HepG2 (cell line): ENCODE measurements at regions not wholly inside any gene's neighbourhood (a gene's known extent, or its start where the extent isn't known, plus 50 kb on each side); places are given as distances from the start of the nearest gene placed in this dataset.

ENCODE experiments used
- ATAC-seq: fragments of 200-7000 bp; cut with Tn5 transposase; 3 replicates; pipeline ENCODE4 v1.9.1; 2020; ENCODE audit warnings: mild to moderate bottlenecking, moderate library complexity
- BruUV-seq: library from RNA; stranded (reverse); fragments of 400-500 nt; replicated peaks from 2 replicates; lab custom pipeline; 2021; lab: Mats Ljungman, UMichigan
- CTCF ChIA-PET: fragments of 300-600 bp; formaldehyde crosslinking; extraction: SDS; loops from one replicate; lab custom pipeline; 2021; ENCODE audit warnings: low total read pairs, inconsistent platforms, low intra/inter-chr PET ratio; lab: Yijun Ruan, JAX
- POLR2A ChIA-PET: fragments of 350-600 bp; sonication (Branson Sonifier 250); formaldehyde crosslinking; loops from one replicate; lab custom pipeline; 2020; ENCODE audit warnings: antibody characterized with exemption, inconsistent platforms; lab: Yijun Ruan, JAX
- DNase-seq: peaks from one replicate; pipeline ENCODE4 v3.0.0-alpha.2; 2015; ENCODE audit warnings: low spot score
- FAIRE-seq: peaks from 3 replicates; lab custom pipeline; 2011; peaks lifted over from hg19 to GRCh38; lab: Jason Lieb, UNC
- H2AFZ ChIP-seq: one replicate; pipeline ENCODE4 v1.6.1; 2011; ENCODE audit warnings: low read length, inconsistent platforms
- H3K27ac ChIP-seq: fragments of 300-600 bp; 3 replicates; pipeline ENCODE4 v1.8.0; 2011; ENCODE audit warnings: mixed run types, mild to moderate bottlenecking, mixed read lengths, low read length, inconsistent platforms; ENCODE audit not compliant: insufficient read depth; ENCODE audit errors: extremely low read length
- H3K27me3 ChIP-seq, 2 experiments: fragments of 200-600 bp in 1 of 2; 2 replicates in 1 of 2; 3 replicates in 1 of 2; pipeline versions ENCODE4 v1.6.0 to v1.8.0; 2011; ENCODE audit warnings: low read length in 2 of 2, mild to moderate bottlenecking in 2 of 2, moderate library complexity in 2 of 2, inconsistent platforms in 1 of 2; ENCODE audit not compliant: insufficient read depth in 2 of 2, control insufficient read depth in 1 of 2
- H3K36me3 ChIP-seq, 2 experiments: fragments of 200-600 bp in 1 of 2; replicated peaks in 1 of 2; 2 replicates in 1 of 2; 3 replicates in 1 of 2; pipeline versions ENCODE4 v1.5.1 to v1.8.0; 2011; ENCODE audit warnings: low read length in 2 of 2, inconsistent platforms in 1 of 2; ENCODE audit not compliant: insufficient read depth in 2 of 2, control insufficient read depth in 1 of 2
- H3K4me1 ChIP-seq: 2 replicates; pipeline ENCODE4 v1.5.1; 2012; ENCODE audit warnings: low read length, inconsistent platforms; ENCODE audit not compliant: insufficient read depth
- H3K4me2 ChIP-seq: 2 replicates; pipeline ENCODE4 v1.6.0; 2011; ENCODE audit warnings: low read depth, low read length, inconsistent platforms
- H3K4me3 ChIP-seq, 3 experiments: fragments of 200-600 bp in 1 of 3; sonication (generic), shearing (Covaris generic) in 1 of 3; replicated peaks in 1 of 3; 2 replicates each; pipeline ENCODE4 v1.5.1; 2011 to 2016; ENCODE audit warnings: low read length in 3 of 3, inconsistent platforms in 2 of 3, low read depth in 2 of 3, mild to moderate bottlenecking in 2 of 3, control low read depth in 1 of 3, mixed read lengths in 1 of 3; ENCODE audit not compliant: insufficient read depth in 1 of 3
- H3K79me2 ChIP-seq: one replicate; pipeline ENCODE4 v1.6.1; 2011; ENCODE audit warnings: low read length, inconsistent platforms; ENCODE audit not compliant: insufficient read depth
- H3K9ac ChIP-seq: 2 replicates; pipeline ENCODE4 v1.6.0; 2011; ENCODE audit warnings: mild to moderate bottlenecking, low read depth, low read length, inconsistent platforms; ENCODE audit not compliant: insufficient read depth
- H3K9me3 ChIP-seq: 2 replicates; pipeline ENCODE4 v1.5.1; 2012; ENCODE audit warnings: mild to moderate bottlenecking, low read length
- H4K20me1 ChIP-seq: 2 replicates; pipeline ENCODE4 v1.6.0; 2011; ENCODE audit warnings: inconsistent platforms, mild to moderate bottlenecking, low read length, moderate library complexity; ENCODE audit not compliant: insufficient read depth
- CAMTA2 ChIP-seq: sonication (generic); formaldehyde crosslinking; IDR thresholded peaks from 2 replicates; pipeline ENCODE4 v1.4.0; 2020; ENCODE audit warnings: mild to moderate bottlenecking, missing genetic modification reagents, borderline replicate concordance
- EED ChIP-seq: sonication (generic); formaldehyde crosslinking; IDR thresholded peaks from 2 replicates; pipeline ENCODE4 v1.5.0; 2020; ENCODE audit warnings: mild to moderate bottlenecking, missing genetic modification reagents
- FOXA1 ChIP-seq, 2 experiments: fragments of 450-650 bp in 1 of 2; sonication (generic) in 1 of 2; formaldehyde crosslinking in 1 of 2; IDR thresholded peaks; 2 replicates each; pipeline versions ENCODE4 v1.4.0 to v1.6.1; 2016 to 2020; ENCODE audit warnings: missing genetic modification reagents in 1 of 2
- JUNB ChIP-seq: sonication (generic); formaldehyde crosslinking; IDR thresholded peaks from 2 replicates; pipeline ENCODE4 v1.8.0; 2022; ENCODE audit warnings: missing genetic modification reagents, mild to moderate bottlenecking, borderline replicate concordance
- MEF2D ChIP-seq: sonication (generic); formaldehyde crosslinking; IDR thresholded peaks from 2 replicates; pipeline ENCODE4 v1.5.1; 2020; ENCODE audit warnings: mild to moderate bottlenecking, missing genetic modification reagents
- MEIS2 ChIP-seq: sonication (generic); formaldehyde crosslinking; IDR thresholded peaks from 2 replicates; pipeline ENCODE4 v1.9.0; 2021; ENCODE audit warnings: mild to moderate bottlenecking, missing genetic modification reagents
- PLSCR1 ChIP-seq: sonication (generic); formaldehyde crosslinking; IDR thresholded peaks from 2 replicates; pipeline ENCODE4 v1.5.0; 2020; ENCODE audit warnings: missing genetic modification reagents, mild to moderate bottlenecking, borderline replicate concordance
- RARA ChIP-seq: IDR thresholded peaks from 2 replicates; pipeline ENCODE4 v1.6.1; 2016; ENCODE audit warnings: missing genetic modification reagents, missing compliant biosample characterization
- SNAPC2 ChIP-seq: sonication (generic); formaldehyde crosslinking; IDR thresholded peaks from 2 replicates; pipeline ENCODE4 v1.8.1; 2022; ENCODE audit warnings: mild to moderate bottlenecking, missing genetic modification reagents
- TAF15 ChIP-seq: fragments of 200-400 bp; formaldehyde crosslinking; IDR thresholded peaks from one replicate; pipeline ENCODE4 v1.6.1; 2018; ENCODE audit warnings: mild to moderate bottlenecking, low read depth, low read length; ENCODE audit not compliant: poor library complexity, severe bottlenecking
- ZNF124 ChIP-seq: sonication (generic); formaldehyde crosslinking; IDR thresholded peaks from 2 replicates; pipeline ENCODE4 v1.4.0; 2020; ENCODE audit warnings: missing genetic modification reagents
- ZNF367 ChIP-seq: sonication (generic); formaldehyde crosslinking; IDR thresholded peaks from 2 replicates; pipeline ENCODE4 v1.4.0; 2020; ENCODE audit warnings: missing genetic modification reagents, borderline replicate concordance
- WGBS: methylation state at CpG from one replicate; pipeline ENCODE4 v1.1.6; 2017; ENCODE audit warnings: low lambda C conversion rate; 5-methylcytosine and 5-hydroxymethylcytosine counted together
- in situ Hi-C: cut with HindIII; loops from 2 replicates; pipeline ENCODE4 v1.10.0; 2017; ENCODE audit warnings: low pct_unique_long_range_greater_than_20kb; ENCODE audit not compliant: extremely low pct_ligation_motif_present
- intact Hi-C: fragments of 100-400 bp; cut with micrococcal nuclease; formaldehyde crosslinking; loops from one replicate; pipeline ENCODE4 v1.10.0; 2022; ENCODE audit not compliant: unreplicated experiment
- TF ChIP-seq, protein P1 (sequence below): sonication (generic); IDR thresholded peaks from 2 replicates; pipeline ENCODE4 v1.6.1; 2016; ENCODE audit warnings: low read depth, borderline replicate concordance
- TF ChIP-seq, protein P2 (sequence below): sonication (generic); formaldehyde crosslinking; IDR thresholded peaks from 2 replicates; pipeline ENCODE4 v1.4.0; 2020; ENCODE audit warnings: mild to moderate bottlenecking, missing genetic modification reagents

DNA sequence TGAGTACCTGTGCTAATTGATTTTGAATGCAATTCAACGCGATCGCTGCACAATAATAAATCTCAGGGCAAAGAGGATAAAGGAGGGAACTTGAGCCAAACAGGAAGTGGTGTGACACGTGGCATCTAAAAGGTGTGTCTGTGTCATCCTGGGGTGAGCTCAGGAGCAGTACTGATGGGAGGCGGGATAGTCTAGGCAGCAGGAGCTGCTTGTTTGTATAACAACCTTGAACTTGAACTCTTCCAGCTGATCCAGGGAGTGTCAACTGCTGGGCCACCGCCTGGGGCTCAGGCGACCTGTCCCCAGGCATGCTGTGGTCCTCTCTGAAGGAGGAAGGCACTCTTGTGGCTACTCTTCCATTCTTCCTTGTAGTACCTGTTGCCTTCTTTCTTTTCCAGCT lies 61.2 kb downstream of the BOD1L2 start:
- in situ Hi-C loops: no loop called here
- H3K4me1 ChIP-seq: peaks cover 14% of the 10 kb centered on the region
- no peaks in the 10 kb centered on the region for H3K27me3 ChIP-seq
- H2AFZ ChIP-seq: no peak overlapping the region
- no peak overlapping the region for H3K4me3 ChIP-seq
- peak; percentile 32 for DNase-seq
- FAIRE-seq: no peak
- TF ChIP-seq SNAPC2 (CRISPR knock-in tag): no peak
- TF ChIP-seq, protein P1, sequence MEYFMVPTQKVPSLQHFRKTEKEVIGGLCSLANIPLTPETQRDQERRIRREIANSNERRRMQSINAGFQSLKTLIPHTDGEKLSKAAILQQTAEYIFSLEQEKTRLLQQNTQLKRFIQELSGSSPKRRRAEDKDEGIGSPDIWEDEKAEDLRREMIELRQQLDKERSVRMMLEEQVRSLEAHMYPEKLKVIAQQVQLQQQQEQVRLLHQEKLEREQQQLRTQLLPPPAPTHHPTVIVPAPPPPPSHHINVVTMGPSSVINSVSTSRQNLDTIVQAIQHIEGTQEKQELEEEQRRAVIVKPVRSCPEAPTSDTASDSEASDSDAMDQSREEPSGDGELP: peak; percentile 52; the same call in 1 of the 2 replicates
- TF ChIP-seq RARA (CRISPR knock-in tag): peak; percentile 29; the same call in 1 of the 2 replicates
- WGBS: 53% methylated on average over 6 of the region's 7 CpGs
- ChIA-PET CTCF (no interaction called here), POLR2A (no interaction called here)
- no peaks in the 10 kb centered on the region for H3K36me3 ChIP-seq
- no peak overlapping the region for H3K27ac ChIP-seq
- no peak for ATAC-seq
- no peaks in the 10 kb centered on the region for H3K79me2 ChIP-seq
- no peaks in the 10 kb centered on the region for H3K9me3 ChIP-seq
- no peaks in the 10 kb centered on the region for H4K20me1 ChIP-seq
- intact Hi-C loops: no loop called here
- BruUV-seq: no TSS peak
- no peak overlapping the region for H3K9ac ChIP-seq
- H3K4me2 ChIP-seq: no peak overlapping the region

DNA sequence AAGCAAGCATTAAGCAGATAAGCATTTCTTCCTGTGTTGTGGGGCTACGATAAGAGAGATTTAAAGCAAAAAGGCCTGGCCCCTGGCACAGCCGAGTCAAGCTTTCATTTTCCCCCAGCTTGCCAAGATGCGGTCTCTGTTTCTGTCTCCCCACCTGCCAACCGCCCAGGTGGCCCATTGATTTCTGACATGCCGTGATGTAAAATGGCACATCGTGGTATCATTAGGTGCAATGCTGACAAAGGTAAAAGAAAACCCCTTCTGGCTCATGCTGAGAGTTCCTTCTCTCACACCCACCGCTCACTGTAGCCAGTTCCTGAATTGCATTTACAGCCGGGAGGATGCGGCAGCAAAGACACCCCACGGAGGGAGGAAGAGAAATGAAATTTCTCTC lies 62.8 kb downstream of the BOD1L2 start:
- no TSS peak for BruUV-seq
- no peak overlapping the region for H3K27ac ChIP-seq
- 70% methylated on average over 10 of the region's 10 CpGs for WGBS
- no peaks in the 10 kb centered on the region for H3K36me3 ChIP-seq
- no peaks in the 10 kb centered on the region for H3K9me3 ChIP-seq
- H3K9ac ChIP-seq: no peak overlapping the region
- no peak overlapping the region for H2AFZ ChIP-seq
- in situ Hi-C loops: no loop called here
- no peaks in the 10 kb centered on the region for H4K20me1 ChIP-seq
- ChIA-PET CTCF (no interaction called here), POLR2A (no interaction called here)
- no peak for DNase-seq
- no peak overlapping the region for H3K4me3 ChIP-seq
- no peaks in the 10 kb centered on the region for H3K79me2 ChIP-seq
- peaks cover 14% of the 10 kb centered on the region for H3K4me1 ChIP-seq
- FAIRE-seq: no peak
- no peaks in the 10 kb centered on the region for H3K27me3 ChIP-seq
- intact Hi-C loops: no loop called here
- no peak overlapping the region for H3K4me2 ChIP-seq
- no peak for ATAC-seq
- TF ChIP-seq CAMTA2 (CRISPR knock-in tag) (no peak), MEIS2 (CRISPR knock-in tag) (no peak), ZNF367 (CRISPR knock-in tag) (no peak), ZNF124 (CRISPR knock-in tag) (no peak), JUNB (CRISPR knock-in tag) (no peak), MEF2D (CRISPR knock-in tag) (no peak), EED (no peak), TAF15 (no peak), PLSCR1 (CRISPR knock-in tag) (no peak), FOXA1 (IDR thresholded peaks at IDR 0.05) (no peak), FOXA1 (CRISPR knock-in tag; IDR thresholded peaks at IDR 0.05) (no peak)
- TF ChIP-seq, protein P2, sequence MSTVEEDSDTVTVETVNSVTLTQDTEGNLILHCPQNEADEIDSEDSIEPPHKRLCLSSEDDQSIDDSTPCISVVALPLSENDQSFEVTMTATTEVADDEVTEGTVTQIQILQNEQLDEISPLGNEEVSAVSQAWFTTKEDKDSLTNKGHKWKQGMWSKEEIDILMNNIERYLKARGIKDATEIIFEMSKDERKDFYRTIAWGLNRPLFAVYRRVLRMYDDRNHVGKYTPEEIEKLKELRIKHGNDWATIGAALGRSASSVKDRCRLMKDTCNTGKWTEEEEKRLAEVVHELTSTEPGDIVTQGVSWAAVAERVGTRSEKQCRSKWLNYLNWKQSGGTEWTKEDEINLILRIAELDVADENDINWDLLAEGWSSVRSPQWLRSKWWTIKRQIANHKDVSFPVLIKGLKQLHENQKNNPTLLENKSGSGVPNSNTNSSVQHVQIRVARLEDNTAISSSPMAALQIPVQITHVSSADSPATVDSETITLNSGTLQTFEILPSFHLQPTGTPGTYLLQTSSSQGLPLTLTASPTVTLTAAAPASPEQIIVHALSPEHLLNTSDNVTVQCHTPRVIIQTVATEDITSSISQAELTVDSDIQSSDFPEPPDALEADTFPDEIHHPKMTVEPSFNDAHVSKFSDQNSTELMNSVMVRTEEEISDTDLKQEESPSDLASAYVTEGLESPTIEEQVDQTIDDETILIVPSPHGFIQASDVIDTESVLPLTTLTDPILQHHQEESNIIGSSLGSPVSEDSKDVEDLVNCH (CRISPR knock-in tag): no peak
